ENCODE measurements at regions not wholly inside any gene's neighbourhood (a gene's known extent, or its start where the extent isn't known, plus 50 kb on each side); places are given as distances from the start of the nearest gene placed in this dataset.

- no peak for TF ChIP-seq CTCF (IDR thresholded peaks at IDR 0.05; ENCODE audit: insufficient read depth, missing control alignments)
- DNase-seq (ENCODE audit: insufficient read length, low spot score) (no peak), FAIRE-seq (no peak)
Observed at GRCh38 chr10:121167534-121168243, 316.5 kb downstream of the WDR11 start.

GRCh38 chr10:121168545-121169216 lies 317.5 kb downstream of the WDR11 start:
- no peak for TF ChIP-seq CTCF (IDR thresholded peaks at IDR 0.05; ENCODE audit: insufficient read depth, missing control alignments)
- FAIRE-seq (no peak), DNase-seq (ENCODE audit: insufficient read length, low spot score) (no peak)

- no peak for TF ChIP-seq CTCF (IDR thresholded peaks at IDR 0.05; ENCODE audit: insufficient read depth, missing control alignments)
- DNase-seq (ENCODE audit: insufficient read length, low spot score): no peak
- FAIRE-seq: no peak
Observed at GRCh38 chr10:121169406-121169805, 318.2 kb downstream of the WDR11 start.

GRCh38 chr10:121171825-121172787 lies 320.9 kb downstream of the WDR11 start:
- no peak for DNase-seq (ENCODE audit: insufficient read length, low spot score)
- no peak for TF ChIP-seq CTCF (IDR thresholded peaks at IDR 0.05; ENCODE audit: insufficient read depth, missing control alignments)
- no peak for FAIRE-seq

GRCh38 chr10:121179006-121179405 lies 327.8 kb downstream of the WDR11 start:
- no peak for TF ChIP-seq CTCF (IDR thresholded peaks at IDR 0.05; ENCODE audit: insufficient read depth, missing control alignments)
- FAIRE-seq (no peak), DNase-seq (ENCODE audit: insufficient read length, low spot score) (no peak)

GRCh38 chr10:121182219-121182618 lies 331.1 kb downstream of the WDR11 start:
- TF ChIP-seq CTCF (IDR thresholded peaks at IDR 0.05; ENCODE audit: insufficient read depth, missing control alignments): no peak
- DNase-seq (ENCODE audit: insufficient read length, low spot score) (no peak), FAIRE-seq (no peak)
